Stomach (tissue), 4 donors: ENCODE measurements at regions not wholly inside any gene's neighbourhood (a gene's known extent, or its start where the extent isn't known, plus 50 kb on each side); places are given as distances from the start of the nearest gene placed in this dataset.

Source experiments
- EP300 ChIP-seq: sonication (generic); formaldehyde crosslinking; IDR thresholded peaks from one replicate; pipeline ENCODE4 v1.6.1; 2017; ENCODE audit warnings: antibody characterized with exemption
- POLR2A ChIP-seq, 4 donors: fragments of 450-650 bp; IDR thresholded peaks; one replicate each; pipeline ENCODE4 v1.6.1; 2016; ENCODE audit warnings: antibody characterized with exemption in 4 of 4, control low read depth in 2 of 4, mild to moderate bottlenecking in 1 of 4, moderate library complexity in 1 of 4
- POLR2AphosphoS5 ChIP-seq, 3 donors: sonication (generic); formaldehyde crosslinking; IDR thresholded peaks; one replicate each; pipeline ENCODE4 v1.6.1; 2016; ENCODE audit warnings: antibody characterized with exemption in 3 of 3
- TF ChIP-seq, protein P1 (sequence below), 7 experiments: fragments of 450-650 bp in 4 of 7; fragments of 200-600 bp in 3 of 7; sonication (generic) in 3 of 7; IDR thresholded peaks; one replicate each; pipeline ENCODE4 v1.5.1; 2016 to 2019; ENCODE audit warnings: antibody characterized with exemption in 7 of 7, control low read depth in 2 of 7, mild to moderate bottlenecking in 1 of 7

DNA sequence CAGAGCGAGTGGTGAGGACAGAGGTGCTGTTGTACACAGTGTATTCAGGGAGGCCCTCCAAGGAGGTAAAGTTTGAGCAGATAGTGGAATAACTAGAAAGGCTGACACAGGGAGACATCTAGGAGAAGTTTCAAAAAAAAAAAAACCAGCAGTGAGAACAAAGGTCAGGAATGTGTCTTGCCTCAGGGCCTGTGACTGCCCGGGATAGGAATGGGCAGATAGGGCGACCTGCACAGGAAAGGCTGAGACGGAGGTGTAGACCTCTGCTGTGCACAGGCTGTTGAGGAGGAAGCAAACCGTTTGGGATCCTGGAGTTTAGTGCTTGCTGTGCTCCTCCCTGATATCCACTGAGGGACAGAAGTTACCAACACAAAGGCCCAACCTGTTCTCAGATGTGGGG lies 406.5 kb upstream of the B3GAT1 start:
- TF ChIP-seq, protein P1, sequence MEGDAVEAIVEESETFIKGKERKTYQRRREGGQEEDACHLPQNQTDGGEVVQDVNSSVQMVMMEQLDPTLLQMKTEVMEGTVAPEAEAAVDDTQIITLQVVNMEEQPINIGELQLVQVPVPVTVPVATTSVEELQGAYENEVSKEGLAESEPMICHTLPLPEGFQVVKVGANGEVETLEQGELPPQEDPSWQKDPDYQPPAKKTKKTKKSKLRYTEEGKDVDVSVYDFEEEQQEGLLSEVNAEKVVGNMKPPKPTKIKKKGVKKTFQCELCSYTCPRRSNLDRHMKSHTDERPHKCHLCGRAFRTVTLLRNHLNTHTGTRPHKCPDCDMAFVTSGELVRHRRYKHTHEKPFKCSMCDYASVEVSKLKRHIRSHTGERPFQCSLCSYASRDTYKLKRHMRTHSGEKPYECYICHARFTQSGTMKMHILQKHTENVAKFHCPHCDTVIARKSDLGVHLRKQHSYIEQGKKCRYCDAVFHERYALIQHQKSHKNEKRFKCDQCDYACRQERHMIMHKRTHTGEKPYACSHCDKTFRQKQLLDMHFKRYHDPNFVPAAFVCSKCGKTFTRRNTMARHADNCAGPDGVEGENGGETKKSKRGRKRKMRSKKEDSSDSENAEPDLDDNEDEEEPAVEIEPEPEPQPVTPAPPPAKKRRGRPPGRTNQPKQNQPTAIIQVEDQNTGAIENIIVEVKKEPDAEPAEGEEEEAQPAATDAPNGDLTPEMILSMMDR (IDR thresholded peaks at IDR 0.05), result no peak
- TF ChIP-seq EP300 (no peak), POLR2A (IDR thresholded peaks at IDR 0.05) (no peak), POLR2AphosphoS5 (IDR thresholded peaks at IDR 0.05) (no peak)
